Esophagus squamous epithelium (tissue), 5 donors: ENCODE measurements at regions not wholly inside any gene's neighbourhood (a gene's known extent, or its start where the extent isn't known, plus 50 kb on each side); places are given as distances from the start of the nearest gene placed in this dataset.
"Not testable (repeated sequence)": the region's sequence is repeated elsewhere in the genome, so short reads cannot be mapped to it uniquely, and the experiment has no call there.

Experiments used
- DNase-seq: peaks from one replicate; lab custom pipeline; 2025; lab: John Stamatoyannopoulos, UW
- H3K27ac ChIP-seq, 4 donors: fragments of 200-600 bp; sonication (generic); one replicate each; pipeline ENCODE4 v1.5.1; 2016 to 2019; ENCODE audit warnings: mild to moderate bottlenecking in 1 of 4
- H3K27me3 ChIP-seq, 4 donors: fragments of 200-600 bp; sonication (generic); 1 replicate in 3 of 4; 2 replicates in 1 of 4; pipeline versions ENCODE4 v1.5.1 to v1.6.0; 2017 to 2021; ENCODE audit warnings: antibody characterized with exemption in 1 of 4
- H3K36me3 ChIP-seq, 3 donors: fragments of 200-600 bp; sonication (generic); one replicate each; pipeline ENCODE4 v1.5.1; 2016 to 2019
- H3K4me1 ChIP-seq, 3 donors: fragments of 200-600 bp; sonication (generic); one replicate each; pipeline ENCODE4 v1.5.1; 2017 to 2019
- H3K4me3 ChIP-seq, 4 donors: fragments of 200-600 bp; sonication (generic); 1 replicate in 3 of 4; 2 replicates in 1 of 4; pipeline ENCODE4 v1.5.1; 2016 to 2019; ENCODE audit warnings: mild to moderate bottlenecking in 2 of 4, moderate library complexity in 1 of 4
- H3K9me3 ChIP-seq, 3 donors: fragments of 200-600 bp; sonication (generic); one replicate each; pipeline ENCODE4 v1.5.1; 2016 to 2019
- CTCF ChIP-seq, 6 experiments: fragments of 450-650 bp in 4 of 6; fragments of 200-600 bp in 2 of 6; sonication (generic) in 2 of 6; IDR thresholded peaks; one replicate each; pipeline ENCODE4 v1.5.1; 2016 to 2019; ENCODE audit warnings: antibody characterized with exemption in 6 of 6, mild to moderate bottlenecking in 4 of 6, moderate library complexity in 4 of 6
- POLR2A ChIP-seq, 4 donors: fragments of 450-650 bp; IDR thresholded peaks; one replicate each; pipeline ENCODE4 v1.6.1; 2017; ENCODE audit warnings: antibody characterized with exemption in 4 of 4, mild to moderate bottlenecking in 4 of 4, moderate library complexity in 3 of 4
- WGBS, 2 donors: methylation state at CpG; one replicate each; pipeline ENCODE4 v1.1.5; 2018; 5-methylcytosine and 5-hydroxymethylcytosine counted together
- intact Hi-C: fragments of 100-400 bp; cut with DNase I; formaldehyde crosslinking; loops from one replicate; pipeline ENCODE4 v1.15.0; 2022
- donor health status: DM: yes; HTN: yes; CAD: no.

GRCh38 chr18:67776929-67777328, 260.4 kb upstream of the DSEL start:
- Histone ChIP-seq H3K27me3 (no peaks in the 10 kb centered on the region), H3K4me1 (no peaks in the 10 kb centered on the region), H3K27ac (no peak overlapping the region), H3K9me3 (no peaks in the 10 kb centered on the region), H3K36me3 (no peaks in the 10 kb centered on the region), H3K4me3 (no peak overlapping the region)
- DNase-seq = no peak
- WGBS, 2 donors = 61 to 64% methylated on average over 3 of the region's 3 CpGs
- no peak for TF ChIP-seq POLR2A (IDR thresholded peaks at IDR 0.05)
- no peak for TF ChIP-seq CTCF (IDR thresholded peaks at IDR 0.05)
- intact Hi-C loops = no loop called here

DNA sequence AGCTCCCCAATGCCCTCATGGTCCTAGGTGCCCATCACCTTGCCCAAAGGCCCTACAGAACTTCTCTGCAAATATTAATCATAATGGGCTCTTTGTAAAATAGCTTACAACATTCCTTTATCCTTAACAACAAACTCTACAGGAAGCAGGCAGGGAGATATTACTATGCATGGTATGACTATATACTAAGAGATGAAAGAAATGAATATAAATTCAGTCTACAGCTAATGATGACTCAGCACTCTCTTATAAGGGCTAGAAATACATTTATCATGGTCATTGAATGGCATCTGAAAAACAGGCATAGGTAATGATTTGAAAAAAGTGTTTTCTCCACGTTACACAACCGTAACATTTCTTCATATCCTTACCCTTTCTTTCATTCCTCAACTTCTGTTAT, 254.8 kb upstream of the DSEL start:
- no peak for TF ChIP-seq CTCF (IDR thresholded peaks at IDR 0.05)
- Histone ChIP-seq H3K9me3 (no peaks in the 10 kb centered on the region), H3K4me1 (no peaks in the 10 kb centered on the region), H3K27ac (no peak overlapping the region), H3K36me3 (no peaks in the 10 kb centered on the region), H3K4me3 (no peak overlapping the region), H3K27me3 (no peaks in the 10 kb centered on the region)
- no peak for DNase-seq
- intact Hi-C loops = no loop called here
- WGBS, 2 donors = 52 to 81% methylated on average over 2 of the region's 2 CpGs

DNA sequence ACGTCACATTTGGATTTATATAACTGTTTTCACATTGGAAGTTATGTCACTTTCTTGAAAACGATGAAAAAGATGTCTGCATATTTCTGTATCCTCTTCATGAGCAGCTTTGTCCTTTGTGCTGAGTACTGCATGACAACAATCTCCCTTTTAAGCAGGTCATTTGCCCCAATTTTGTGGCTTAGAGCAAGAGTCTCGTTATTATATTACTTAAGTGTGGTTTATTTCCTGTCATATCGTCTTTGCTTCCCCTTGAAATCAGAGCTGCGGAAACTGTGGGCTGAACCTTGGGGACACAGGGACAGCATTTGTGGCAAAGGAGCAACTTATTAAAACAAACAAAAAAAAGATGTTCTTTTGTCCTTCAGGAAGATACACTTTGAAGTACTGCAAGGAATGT, 254.0 kb upstream of the DSEL start:
- Histone ChIP-seq H3K27me3 (no peaks in the 10 kb centered on the region), H3K36me3 (no peaks in the 10 kb centered on the region), H3K9me3 (no peaks in the 10 kb centered on the region), H3K4me1 (no peaks in the 10 kb centered on the region), H3K4me3 (no peak overlapping the region), H3K27ac (no peak overlapping the region)
- no peak for DNase-seq
- WGBS, 2 donors = 41 to 53% methylated on average over 5 of the region's 5 CpGs
- TF ChIP-seq POLR2A (IDR thresholded peaks at IDR 0.05) (no peak), CTCF (IDR thresholded peaks at IDR 0.05) (no peak)
- intact Hi-C loops = no loop called here

- TF ChIP-seq CTCF (IDR thresholded peaks at IDR 0.05) = no peak
- no peak for TF ChIP-seq POLR2A (IDR thresholded peaks at IDR 0.05)
Measured at GRCh38 chr18:67766930-67767329, 250.4 kb upstream of the DSEL start.

GRCh38 chr18:67752211-67752610, 235.7 kb upstream of the DSEL start:
- WGBS, 2 donors = 77 to 100% methylated on average over 1 of the region's 1 CpG
- H3K27me3 ChIP-seq, intact Hi-C loops, H3K4me1 ChIP-seq, H3K36me3 ChIP-seq, H3K9me3 ChIP-seq, DNase-seq, H3K4me3 ChIP-seq, H3K27ac ChIP-seq: not testable (repeated sequence)

More at GRCh38 chr18:67766930-67767329, 250.4 kb upstream of the DSEL start:
- no peak for DNase-seq
- Histone ChIP-seq H3K27ac (no peak overlapping the region), H3K9me3 (no peaks in the 10 kb centered on the region), H3K4me3 (no peak overlapping the region), H3K27me3 (no peaks in the 10 kb centered on the region), H3K4me1 (no peaks in the 10 kb centered on the region), H3K36me3 (no peaks in the 10 kb centered on the region)
- intact Hi-C loops = no loop called here

GRCh38 chr18:67742954-67743353, 226.4 kb upstream of the DSEL start:
- intact Hi-C loops = no loop called here
- Histone ChIP-seq H3K27ac (no peak overlapping the region), H3K36me3 (no peaks in the 10 kb centered on the region), H3K4me3 (no peak overlapping the region), H3K4me1 (no peaks in the 10 kb centered on the region), H3K27me3 (no peaks in the 10 kb centered on the region), H3K9me3 (peaks cover 0 to 16% (median 3%) of the 10 kb centered on the region in 3 donors)
- no peak for DNase-seq
- WGBS, 2 donors = 57 to 69% methylated on average over 1 of the region's 1 CpG
- TF ChIP-seq CTCF (IDR thresholded peaks at IDR 0.05) (no peak), POLR2A (IDR thresholded peaks at IDR 0.05) (no peak)
